OCI-LY3 (cell line): ENCODE measurements at regions not wholly inside any gene's neighbourhood (a gene's known extent, or its start where the extent isn't known, plus 50 kb on each side); places are given as distances from the start of the nearest gene placed in this dataset.
"Not testable (repeated sequence)": the region's sequence is repeated elsewhere in the genome, so short reads cannot be mapped to it uniquely, and the experiment has no call there.

Experiments used
- H2AFZ ChIP-seq: fragments of 200-600, 300-600 bp; shearing (Covaris generic); 2 replicates; pipeline ENCODE4 v1.6.0; 2014; ENCODE audit warnings: antibody characterized with exemption, low read depth, low read length
- H3K27ac ChIP-seq: fragments of 200-600, 300-600 bp; sonication (generic); 2 replicates; pipeline ENCODE4 v1.5.1; 2014; ENCODE audit warnings: mild to moderate bottlenecking, low read length, moderate library complexity, mixed read lengths
- H3K27me3 ChIP-seq: fragments of 200-600, 300-600 bp; sonication (generic); 2 replicates; pipeline ENCODE4 v1.6.1; 2014; ENCODE audit warnings: low read depth, low read length, mixed read lengths
- H3K36me3 ChIP-seq: fragments of 200-600, 300-600 bp; sonication (generic); replicated peaks from 2 replicates; pipeline ENCODE3; 2014; ENCODE audit warnings: low read depth, low read length, mixed read lengths
- H3K4me1 ChIP-seq: fragments of 300-600, 200-600 bp; sonication (generic); 2 replicates; pipeline ENCODE4 v1.6.1; 2014; ENCODE audit warnings: low read length, mixed read lengths
- H3K4me2 ChIP-seq: fragments of 200-600, 300-600 bp; sonication (generic); 2 replicates; pipeline ENCODE4 v1.6.1; 2014; ENCODE audit warnings: low read length, mixed read lengths
- H3K4me3 ChIP-seq: fragments of 300-600, 200-600 bp; sonication (generic); 2 replicates; pipeline ENCODE4 v1.5.1; 2014; ENCODE audit warnings: antibody characterized with exemption, mild to moderate bottlenecking, low read length, moderate library complexity
- H3K79me2 ChIP-seq: fragments of 300-600, 200-600 bp; shearing (Covaris generic); 2 replicates; pipeline ENCODE4 v1.6.1; 2014; ENCODE audit warnings: mild to moderate bottlenecking, low read length, mixed read lengths
- H3K9ac ChIP-seq: fragments of 300-600, 200-600 bp; shearing (Covaris generic); 2 replicates; pipeline ENCODE4 v1.6.0; 2014; ENCODE audit warnings: mild to moderate bottlenecking, low read length, moderate library complexity
- H3K9me3 ChIP-seq: fragments of 200-600, 300-600 bp; shearing (Covaris generic); 2 replicates; pipeline ENCODE4 v1.6.1; 2014; ENCODE audit warnings: low read length, mixed read lengths; ENCODE audit not compliant: insufficient read depth
- H4K20me1 ChIP-seq: fragments of 200-600, 300-600 bp; sonication (generic); 2 replicates; pipeline ENCODE4 v1.6.1; 2016; ENCODE audit warnings: low read length, mixed read lengths; ENCODE audit not compliant: insufficient read depth
- CTCF ChIP-seq: fragments of 200-600, 300-600 bp; sonication (generic); IDR thresholded peaks from 2 replicates; pipeline ENCODE4 v1.5.1; 2014; ENCODE audit warnings: antibody characterized with exemption, low read length, low read depth
- EZH2phosphoT487 ChIP-seq: fragments of 200-600 bp; shearing (Covaris generic); IDR thresholded peaks from 2 replicates; pipeline ENCODE4 v1.6.1; 2018; ENCODE audit warnings: antibody characterized with exemption, mixed run types, low read depth

- no peak overlapping the region for H3K9ac ChIP-seq
- H3K9me3 ChIP-seq: no peaks in the 10 kb centered on the region
- no peaks in the 10 kb centered on the region for H3K36me3 ChIP-seq
- no peak overlapping the region for H2AFZ ChIP-seq
- no peaks in the 10 kb centered on the region for H4K20me1 ChIP-seq
- H3K4me1 ChIP-seq: no peaks in the 10 kb centered on the region
- no peak overlapping the region for H3K4me2 ChIP-seq
- no peak overlapping the region for H3K4me3 ChIP-seq
- no peak overlapping the region for H3K27ac ChIP-seq
- H3K79me2 ChIP-seq: no peaks in the 10 kb centered on the region
- TF ChIP-seq EZH2phosphoT487 (no peak), CTCF (no peak)
- H3K27me3 ChIP-seq: no peaks in the 10 kb centered on the region
Measured at GRCh38 chr9:102362470-102363132, 624.2 kb upstream of the GRIN3A start.

- Histone ChIP-seq H3K27ac (no peak overlapping the region), H3K79me2 (no peaks in the 10 kb centered on the region), H3K9ac (no peak overlapping the region), H3K9me3 (no peaks in the 10 kb centered on the region), H3K36me3 (no peaks in the 10 kb centered on the region), H4K20me1 (no peaks in the 10 kb centered on the region), H3K4me1 (no peaks in the 10 kb centered on the region), H3K4me2 (no peak overlapping the region), H3K27me3 (no peaks in the 10 kb centered on the region), H2AFZ (no peak overlapping the region), H3K4me3 (no peak overlapping the region)
- no peak for TF ChIP-seq CTCF
- TF ChIP-seq EZH2phosphoT487: no peak
Measured at GRCh38 chr9:102360846-102361245, 622.4 kb upstream of the GRIN3A start.

- H3K27ac ChIP-seq: no peak overlapping the region
- H2AFZ ChIP-seq: no peak overlapping the region
- TF ChIP-seq CTCF (no peak), EZH2phosphoT487 (no peak)
- H3K9ac ChIP-seq: no peak overlapping the region
- no peaks in the 10 kb centered on the region for H3K4me1 ChIP-seq
- H3K36me3 ChIP-seq: no peaks in the 10 kb centered on the region
- no peaks in the 10 kb centered on the region for H3K79me2 ChIP-seq
- H3K4me3 ChIP-seq: no peak overlapping the region
- no peaks in the 10 kb centered on the region for H3K9me3 ChIP-seq
- H4K20me1 ChIP-seq: no peaks in the 10 kb centered on the region
- no peaks in the 10 kb centered on the region for H3K27me3 ChIP-seq
- H3K4me2 ChIP-seq: no peak overlapping the region
Measured at GRCh38 chr9:102355982-102356381, 617.5 kb upstream of the GRIN3A start.

- Histone ChIP-seq H3K36me3 (no peaks in the 10 kb centered on the region), H3K9ac (no peak overlapping the region), H3K4me2 (no peak overlapping the region), H3K79me2 (no peaks in the 10 kb centered on the region), H3K4me1 (no peaks in the 10 kb centered on the region), H3K9me3 (no peaks in the 10 kb centered on the region), H3K27me3 (no peaks in the 10 kb centered on the region), H4K20me1 (no peaks in the 10 kb centered on the region), H2AFZ (no peak overlapping the region), H3K4me3 (no peak overlapping the region), H3K27ac (no peak overlapping the region)
- TF ChIP-seq CTCF (no peak), EZH2phosphoT487 (no peak)
Measured at GRCh38 chr9:102354041-102354440, 615.6 kb upstream of the GRIN3A start.

DNA sequence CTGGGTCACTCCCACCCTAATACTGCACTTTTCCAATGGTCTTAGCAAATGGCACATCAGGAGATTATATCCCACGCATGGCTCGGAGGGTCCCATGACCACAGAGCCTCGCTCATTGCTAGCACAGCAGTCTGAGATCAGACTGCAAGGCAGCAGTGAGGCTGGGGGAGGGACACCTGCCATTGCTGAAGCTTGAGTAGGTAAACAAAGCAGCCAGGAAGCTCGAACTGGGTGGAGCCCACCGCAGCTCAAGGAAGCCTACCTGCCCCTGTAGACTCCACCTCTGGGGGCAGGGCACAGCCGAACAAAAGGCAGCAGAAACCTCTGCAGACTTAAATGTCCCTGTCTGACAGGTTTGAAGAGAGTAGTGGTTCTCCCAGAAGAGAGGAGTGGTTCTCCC is 599.0 kb upstream of the GRIN3A start:
- not testable (repeated sequence) for H3K4me1 ChIP-seq, H4K20me1 ChIP-seq, H3K27me3 ChIP-seq, H3K4me2 ChIP-seq, H2AFZ ChIP-seq, H3K9ac ChIP-seq, H3K79me2 ChIP-seq, H3K36me3 ChIP-seq, H3K4me3 ChIP-seq, H3K27ac ChIP-seq, H3K9me3 ChIP-seq
